MM.1S (cell line): ENCODE measurements at regions not wholly inside any gene's neighbourhood (a gene's known extent, or its start where the extent isn't known, plus 50 kb on each side); places are given as distances from the start of the nearest gene placed in this dataset.

Experiments used
- CTCF ChIP-seq: fragments of 300-600 bp; sonication (generic); IDR thresholded peaks from 2 replicates; pipeline ENCODE4 v1.5.1; 2016; ENCODE audit warnings: antibody characterized with exemption, low read length, mixed read lengths
- EZH2 ChIP-seq: fragments of 300-600 bp; sonication (generic); optimal IDR thresholded peaks from 2 replicates; pipeline ENCODE3; 2017; ENCODE audit warnings: low read depth, mild to moderate bottlenecking, antibody characterized with exemption, low read length, mixed read lengths

- TF ChIP-seq CTCF (no peak), EZH2 (no peak)
Measured at GRCh38 chr11:28518825-28519224, 410.6 kb downstream of the METTL15 start.
